Heart left ventricle (tissue), 16 donors: ENCODE measurements at regions not wholly inside any gene's neighbourhood (a gene's known extent, or its start where the extent isn't known, plus 50 kb on each side); places are given as distances from the start of the nearest gene placed in this dataset.

Experiments used
- ATAC-seq, 4 donors: fragments of 200-7000 bp; cut with Tn5 transposase; one replicate each; pipeline ENCODE4 v1.9.1; 2020 to 2022; ENCODE audit warnings: moderate library complexity in 4 of 4, mild to moderate bottlenecking in 3 of 4, moderate number of reproducible peaks in 1 of 4
- DNase-seq, 5 donors: peaks; one replicate each; pipeline ENCODE4 v3.0.0-alpha.2; 2020
- H3K27ac ChIP-seq, 12 donors: fragments of 200-600 bp; sonication (generic) in 4 of 12; one replicate each; pipeline versions ENCODE4 v1.5.0 to v1.8.0; 2016 to 2022; ENCODE audit warnings: mild to moderate bottlenecking in 2 of 12
- H3K27me3 ChIP-seq, 9 donors: fragments of 200-600 bp; sonication (generic) in 2 of 9; one replicate each; pipeline versions ENCODE4 v1.5.1 to v1.8.0; 2016 to 2022; ENCODE audit warnings: mild to moderate bottlenecking in 3 of 9
- H3K36me3 ChIP-seq, 9 donors: fragments of 200-600 bp; sonication (generic) in 2 of 9; one replicate each; pipeline versions ENCODE4 v1.5.0 to v1.8.0; 2018 to 2022; ENCODE audit warnings: mild to moderate bottlenecking in 2 of 9
- H3K4me1 ChIP-seq, 12 donors: fragments of 200-600 bp; sonication (generic) in 4 of 12; one replicate each; pipeline versions ENCODE4 v1.5.0 to v1.8.0; 2016 to 2022; ENCODE audit warnings: mild to moderate bottlenecking in 3 of 12
- H3K4me3 ChIP-seq, 12 donors: fragments of 200-600 bp; sonication (generic) in 4 of 12; one replicate each; pipeline versions ENCODE4 v1.5.0 to v1.8.0; 2017 to 2022; ENCODE audit warnings: mild to moderate bottlenecking in 9 of 12, moderate library complexity in 4 of 12
- H3K9me3 ChIP-seq, 12 donors: fragments of 200-600 bp; sonication (generic) in 4 of 12; one replicate each; pipeline versions ENCODE4 v1.5.0 to v1.8.0; 2016 to 2022; ENCODE audit warnings: mild to moderate bottlenecking in 1 of 12
- POLR2A ChIP-seq, 2 donors: fragments of 450-650 bp; IDR thresholded peaks; one replicate each; pipeline ENCODE4 v1.6.1; 2017; ENCODE audit warnings: antibody characterized with exemption in 2 of 2, mild to moderate bottlenecking in 2 of 2, moderate library complexity in 2 of 2
- WGBS, 4 donors: extraction: QIAGEN DNeasy Blood & Tissue Kit in 2 of 4; methylation state at CpG; one replicate each; pipeline versions ENCODE4 v1.1.5 to v1.1.7; 2013 to 2018; 5-methylcytosine and 5-hydroxymethylcytosine counted together
- intact Hi-C, 10 donors: fragments of 100-400 bp; cut with DNase I; formaldehyde crosslinking; loops; one replicate each; pipeline versions ENCODE4 v1.11.1 to v1.14.2; 2022
- TF ChIP-seq, protein P1 (sequence below), 12 donors: fragments of 200-600 bp; sonication (generic) in 4 of 12; IDR thresholded peaks; one replicate each; pipeline versions ENCODE4 v1.5.0 to v1.8.0; 2018 to 2022; ENCODE audit warnings: antibody characterized with exemption in 12 of 12, mild to moderate bottlenecking in 5 of 12
- donor health status: ischemic (EF 13 %, LVEDD 7.1; RV severe dilation, severe dysfunction).
- donor health status: healthy with polysubstance abuse.
- donor health status: DM: no; HTN: yes; CAD: no.
- donor health status: DM: no; HTN: no; CAD: no.
- donor health status: ischemic (EF 25% LVEDD 6.9; RV normal size, moderate dysfunction).
- donor health status: ischemic (EF 25% LVEDD 5.7; RV mildly dilated, moderate dysfunction).
- donor health status: healthy.
- donor health status: DM: yes; HTN: yes; CAD: no.
- donor health status: ischemic (EF 35%, LVEDD 5.7; RV mildly dilated, moderate dysfunction).
- donor health status: nonischemic (EF 11% LVEDD 7.7; RV severe dilation, severe dysfunction).
- donor health status: DM: yes; HTN: yes; CAD: no.
- donor health status: PGD.
- donor health status: ischemic (EF 29% LVEDD 5.4; RV normal size, mild dysfunction).
- donor health status: nonischemic (EF 23%, LVEDD 6.1; RV moderate dilation, normal function).

DNA sequence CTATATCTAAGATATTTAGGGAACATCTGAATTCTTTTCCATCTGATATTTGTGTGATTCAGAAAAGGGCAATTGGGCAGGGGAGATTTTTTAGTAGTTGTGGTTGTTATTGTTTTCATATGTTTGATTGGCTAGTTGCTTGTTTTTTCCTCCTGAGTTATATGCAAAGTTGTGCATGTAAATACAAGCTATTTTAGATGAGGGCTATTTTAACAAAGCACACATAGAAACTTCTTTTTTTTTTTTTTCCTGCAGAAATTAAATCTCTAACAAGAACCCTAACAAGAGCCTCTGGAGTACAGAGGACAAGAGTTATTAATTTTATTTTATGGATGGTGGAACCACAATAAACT, 559.1 kb downstream of the CETN3 start:
- DNase-seq (no peak), ATAC-seq (no peak)
- Histone ChIP-seq H3K27me3 (no peaks in the 10 kb centered on the region), H3K4me1 (peaks cover 0 to 10% (median 0%) of the 10 kb centered on the region in 12 donors), H3K27ac (no peak overlapping the region), H3K9me3 (no peaks in the 10 kb centered on the region), H3K4me3 (no peak overlapping the region), H3K36me3 (no peaks in the 10 kb centered on the region)
- intact Hi-C loops = no loop called here
- TF ChIP-seq POLR2A (IDR thresholded peaks at IDR 0.05) = no peak
- TF ChIP-seq, protein P1, sequence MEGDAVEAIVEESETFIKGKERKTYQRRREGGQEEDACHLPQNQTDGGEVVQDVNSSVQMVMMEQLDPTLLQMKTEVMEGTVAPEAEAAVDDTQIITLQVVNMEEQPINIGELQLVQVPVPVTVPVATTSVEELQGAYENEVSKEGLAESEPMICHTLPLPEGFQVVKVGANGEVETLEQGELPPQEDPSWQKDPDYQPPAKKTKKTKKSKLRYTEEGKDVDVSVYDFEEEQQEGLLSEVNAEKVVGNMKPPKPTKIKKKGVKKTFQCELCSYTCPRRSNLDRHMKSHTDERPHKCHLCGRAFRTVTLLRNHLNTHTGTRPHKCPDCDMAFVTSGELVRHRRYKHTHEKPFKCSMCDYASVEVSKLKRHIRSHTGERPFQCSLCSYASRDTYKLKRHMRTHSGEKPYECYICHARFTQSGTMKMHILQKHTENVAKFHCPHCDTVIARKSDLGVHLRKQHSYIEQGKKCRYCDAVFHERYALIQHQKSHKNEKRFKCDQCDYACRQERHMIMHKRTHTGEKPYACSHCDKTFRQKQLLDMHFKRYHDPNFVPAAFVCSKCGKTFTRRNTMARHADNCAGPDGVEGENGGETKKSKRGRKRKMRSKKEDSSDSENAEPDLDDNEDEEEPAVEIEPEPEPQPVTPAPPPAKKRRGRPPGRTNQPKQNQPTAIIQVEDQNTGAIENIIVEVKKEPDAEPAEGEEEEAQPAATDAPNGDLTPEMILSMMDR (IDR thresholded peaks at IDR 0.05) = no peak

DNA sequence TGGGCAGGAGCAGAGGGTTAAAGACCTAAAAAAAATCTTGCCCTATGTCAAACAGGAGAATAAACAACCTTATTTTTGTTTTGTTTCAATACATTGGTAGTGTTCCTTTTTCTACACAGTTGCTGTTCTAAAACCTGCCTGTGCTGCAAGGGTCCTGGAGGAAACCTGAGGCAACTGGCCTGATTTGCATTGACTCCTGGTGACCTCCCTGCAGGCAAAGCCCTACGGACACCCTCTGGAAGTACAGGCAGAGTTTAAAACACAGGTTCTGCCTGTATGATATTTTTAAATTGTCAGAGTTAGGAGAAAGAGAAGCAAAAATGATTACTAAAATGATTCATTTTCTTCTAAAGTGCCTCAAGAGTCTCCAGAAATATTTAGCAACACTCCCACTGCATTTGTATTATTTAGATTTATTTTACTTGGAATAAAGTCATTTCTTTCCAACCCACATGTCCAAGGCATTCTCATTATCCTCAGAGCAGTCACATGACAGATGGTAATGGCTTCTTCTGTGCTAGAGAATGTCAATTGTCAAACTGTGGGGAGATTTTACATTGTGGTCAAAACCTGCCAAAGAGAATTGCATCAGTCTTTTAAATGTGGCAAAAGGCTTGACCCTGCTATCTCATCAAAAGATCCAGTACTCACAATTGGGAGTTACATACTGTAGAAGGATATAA, 559.6 kb downstream of the CETN3 start:
- Histone ChIP-seq H3K9me3 (no peaks in the 10 kb centered on the region), H3K27ac (no peak overlapping the region), H3K27me3 (no peaks in the 10 kb centered on the region), H3K4me3 (no peak overlapping the region), H3K36me3 (no peaks in the 10 kb centered on the region), H3K4me1 (peaks cover 0 to 10% (median 0%) of the 10 kb centered on the region in 12 donors)
- TF ChIP-seq, protein P1 (IDR thresholded peaks at IDR 0.05) = no peak
- TF ChIP-seq POLR2A (IDR thresholded peaks at IDR 0.05) = no peak
- ATAC-seq = no peak
- no peak for DNase-seq
- intact Hi-C loops = no loop called here
- 47 to 60% (median 48%) methylated on average over 1 of the region's 1 CpG for WGBS, 4 donors

DNA sequence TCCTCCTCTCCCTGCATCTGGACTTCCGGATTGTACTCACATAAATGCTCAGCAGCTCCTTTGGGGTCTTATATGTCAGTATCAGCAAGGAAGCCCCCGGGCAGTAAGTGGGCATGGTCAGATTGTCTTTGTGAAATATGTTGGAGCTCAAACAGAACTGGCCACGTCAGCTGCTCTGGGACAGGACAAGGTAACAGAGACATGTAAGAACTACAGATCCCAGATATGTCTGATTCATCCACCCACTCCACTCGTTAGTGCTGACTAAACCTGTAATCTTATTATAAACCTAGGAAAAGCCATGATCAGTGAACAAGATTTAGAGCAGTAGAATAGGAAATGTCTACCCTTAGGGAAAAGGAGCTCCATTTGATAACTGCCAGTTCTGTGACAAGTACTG, 561.8 kb downstream of the CETN3 start:
- TF ChIP-seq, protein P1 (IDR thresholded peaks at IDR 0.05) = no peak
- no peak for TF ChIP-seq POLR2A (IDR thresholded peaks at IDR 0.05)
- Histone ChIP-seq H3K4me3 (no peak overlapping the region), H3K4me1 (peaks cover 0 to 10% (median 0%) of the 10 kb centered on the region in 12 donors), H3K36me3 (no peaks in the 10 kb centered on the region), H3K27ac (no peak overlapping the region), H3K9me3 (no peaks in the 10 kb centered on the region), H3K27me3 (no peaks in the 10 kb centered on the region)
- ATAC-seq (no peak), DNase-seq (no peak)
- intact Hi-C loops = no loop called here
- WGBS, 4 donors = 84 to 91% (median 86%) methylated on average over 4 of the region's 4 CpGs

DNA sequence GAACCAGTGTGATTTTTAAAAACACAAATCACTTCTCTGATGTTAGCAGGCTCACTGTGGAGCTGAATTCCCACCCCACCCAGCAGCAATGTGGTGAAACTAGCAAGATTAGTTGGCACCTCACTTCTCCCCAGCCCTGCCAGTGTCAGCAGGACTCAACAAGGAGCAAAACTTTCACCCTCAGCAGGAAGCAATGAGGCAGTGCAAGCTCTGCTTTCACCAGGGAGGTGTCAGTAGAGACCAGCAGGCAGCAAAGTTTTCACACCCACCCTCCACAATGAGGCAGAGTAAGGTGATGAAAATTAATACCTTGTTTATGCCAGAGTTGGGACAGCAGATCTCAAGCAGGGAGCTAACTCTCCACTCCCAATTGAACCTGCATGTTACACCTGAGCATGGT, 565.0 kb downstream of the CETN3 start:
- H3K4me3 ChIP-seq = no peak overlapping the region
- no peak for ATAC-seq

More for the DNA sequence above, 565.0 kb downstream of the CETN3 start:
- H3K9me3 ChIP-seq = no peaks in the 10 kb centered on the region
- no peaks in the 10 kb centered on the region for H3K27me3 ChIP-seq
- no peak for DNase-seq
- TF ChIP-seq, protein P1 (IDR thresholded peaks at IDR 0.05) = no peak
- no peak for TF ChIP-seq POLR2A (IDR thresholded peaks at IDR 0.05)
- H3K27ac ChIP-seq = no peak overlapping the region
- peaks cover 0 to 2% (median 0%) of the 10 kb centered on the region in 12 donors for H3K4me1 ChIP-seq
- no peaks in the 10 kb centered on the region for H3K36me3 ChIP-seq
- intact Hi-C loops = no loop called here
